GM20000 (cell line): ENCODE measurements at regions not wholly inside any gene's neighbourhood (a gene's known extent, or its start where the extent isn't known, plus 50 kb on each side); places are given as distances from the start of the nearest gene placed in this dataset.

ENCODE experiments used
- DNase-seq: peaks from one replicate; pipeline ENCODE4 v3.0.0; 2012; ENCODE audit warnings: low spot score
- CTCF ChIP-seq: IDR thresholded peaks from 2 replicates; pipeline ENCODE4 v1.5.1; 2012; ENCODE audit warnings: mild to moderate bottlenecking, control low read depth; ENCODE audit errors: extremely low read depth, missing control alignments

- no peak for TF ChIP-seq CTCF
- DNase-seq = no peak
These were observed 881.8 kb downstream of the SI start for GRCh38 chr3:164196477-164196876.

- DNase-seq = no peak
- no peak for TF ChIP-seq CTCF
These were observed 883.5 kb downstream of the SI start for GRCh38 chr3:164194842-164195241.

DNA sequence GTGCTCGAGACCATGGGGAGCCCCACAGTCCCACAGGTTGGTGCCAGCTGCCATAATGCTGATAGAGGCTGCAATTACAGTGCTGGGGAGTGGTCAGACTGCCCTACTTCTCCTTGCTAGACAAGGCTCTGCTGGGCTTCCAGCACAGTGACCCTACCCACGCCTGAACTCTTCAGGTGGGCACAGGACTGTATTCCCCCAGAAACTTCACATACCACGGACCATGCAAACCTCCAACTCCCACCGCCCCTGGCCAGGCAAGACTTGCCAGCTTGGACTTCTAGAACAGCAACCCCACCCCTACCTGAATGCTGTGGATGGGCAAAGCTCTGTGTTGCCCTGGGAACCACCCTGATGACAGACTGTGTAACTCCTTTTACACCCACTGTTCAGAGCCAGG lies 885.3 kb downstream of the SI start:
- no peak for DNase-seq
- no peak for TF ChIP-seq CTCF

DNA sequence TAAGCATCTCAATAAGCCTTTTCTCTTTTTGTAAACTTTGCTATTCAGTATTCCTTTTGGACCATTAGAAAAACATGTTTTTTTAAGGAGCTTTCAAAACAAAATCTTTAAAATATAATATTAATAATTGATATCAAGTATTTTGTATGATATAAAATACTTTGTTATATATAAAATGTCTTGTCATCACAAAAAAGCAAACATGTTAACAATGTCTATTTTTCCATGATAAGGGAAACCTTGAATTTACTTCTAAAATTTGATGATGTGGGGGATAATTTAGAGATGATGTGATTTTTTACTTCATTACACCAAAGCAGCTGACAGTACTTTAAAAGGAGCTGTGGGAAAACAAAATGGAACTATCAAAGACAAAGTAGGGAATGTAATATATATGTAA lies 887.7 kb downstream of the SI start:
- no peak for DNase-seq

DNA sequence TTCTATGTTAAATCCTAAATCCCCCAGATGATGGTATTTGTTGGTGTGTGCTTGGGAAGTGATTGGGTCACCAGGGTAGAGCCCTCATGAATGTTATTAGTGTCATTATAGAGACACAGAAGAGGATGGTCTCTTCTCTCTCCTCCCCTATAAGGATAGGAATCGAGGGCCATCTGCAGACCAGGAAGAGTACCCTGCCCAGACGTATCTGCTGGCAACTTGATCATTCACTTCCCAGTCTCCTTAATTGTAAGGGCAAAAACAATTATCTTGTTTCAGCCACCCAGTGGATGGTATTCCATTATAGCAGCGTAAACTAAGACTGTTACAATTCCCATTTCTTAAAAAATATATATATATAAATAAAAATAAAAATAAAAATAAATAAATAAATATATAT lies 892.2 kb downstream of the SI start:
- no peak for TF ChIP-seq CTCF
- no peak for DNase-seq

More for the DNA sequence above, 887.7 kb downstream of the SI start:
- TF ChIP-seq CTCF = no peak

- no peak for TF ChIP-seq CTCF
- DNase-seq = no peak
These were observed 899.1 kb downstream of the SI start for GRCh38 chr3:164179110-164179774.

- DNase-seq = no peak
- TF ChIP-seq CTCF = no peak
These were observed 904.2 kb downstream of the SI start for GRCh38 chr3:164174059-164174458.
